Endothelial cell of umbilical vein (primary cell): ENCODE measurements at regions not wholly inside any gene's neighbourhood (a gene's known extent, or its start where the extent isn't known, plus 50 kb on each side); places are given as distances from the start of the nearest gene placed in this dataset.

Source experiments
- BruUV-seq: library from RNA; stranded (reverse); fragments of 400-500 nt; replicated peaks from 2 replicates; lab custom pipeline; 2021; lab: Mats Ljungman, UMichigan
- CTCF ChIA-PET: fragments of 300-600, 350-600 bp; sonication (Branson Sonifier 250); formaldehyde crosslinking; loops from one replicate; lab custom pipeline; 2021; ENCODE audit warnings: antibody characterized with exemption, inconsistent platforms; lab: Charles Lee
- POLR2A ChIA-PET: fragments of 300-600, 350-600 bp; sonication (Branson Sonifier 250); formaldehyde crosslinking; loops from one replicate; lab custom pipeline; 2021; ENCODE audit warnings: antibody characterized with exemption, inconsistent platforms; lab: Charles Lee
- DNase-seq: peaks from one replicate; pipeline ENCODE4 v3.0.0-alpha.2; 2011; ENCODE audit warnings: low read depth, low spot score
- FAIRE-seq: peaks from 2 replicates; lab custom pipeline; 2011; peaks lifted over from hg19 to GRCh38; lab: Jason Lieb, UNC
- H2AFZ ChIP-seq: 2 replicates; pipeline ENCODE4 v1.6.0; 2012; ENCODE audit warnings: low read depth, low read length, control low read depth, inconsistent platforms
- H3K27ac ChIP-seq: 2 replicates; pipeline ENCODE4 v1.5.1; 2011; ENCODE audit warnings: low read depth, mild to moderate bottlenecking, control low read depth, low read length, moderate library complexity; ENCODE audit not compliant: insufficient read depth
- H3K27me3 ChIP-seq, 2 experiments: 2 replicates each; pipeline versions ENCODE4 v1.6.0 to v1.6.1; 2011; ENCODE audit warnings: low read length in 2 of 2, mixed read lengths in 1 of 2; ENCODE audit not compliant: control insufficient read depth in 2 of 2, insufficient read depth in 2 of 2
- H3K36me3 ChIP-seq, 2 experiments: 2 replicates in 1 of 2; 3 replicates in 1 of 2; pipeline ENCODE4 v1.5.1; 2011; ENCODE audit warnings: low read length in 2 of 2, mild to moderate bottlenecking in 1 of 2, moderate library complexity in 1 of 2; ENCODE audit not compliant: control insufficient read depth in 2 of 2, insufficient read depth in 2 of 2; ENCODE audit errors: extremely low read depth in 1 of 2
- H3K4me1 ChIP-seq: 3 replicates; pipeline ENCODE4 v1.5.1; 2011; ENCODE audit warnings: mild to moderate bottlenecking, low read length; ENCODE audit not compliant: control insufficient read depth, insufficient read depth; ENCODE audit errors: extremely low read depth
- H3K4me2 ChIP-seq: 2 replicates; pipeline ENCODE4 v1.6.1; 2011; ENCODE audit warnings: low read length, control low read depth, mixed read lengths; ENCODE audit not compliant: insufficient read depth
- H3K4me3 ChIP-seq, 3 experiments: fragments of 200-600 bp in 1 of 3; sonication (generic), shearing (Covaris generic) in 1 of 3; replicated peaks in 1 of 3; 2 replicates each; pipeline ENCODE4 v1.5.1; 2011 to 2016; ENCODE audit warnings: control low read depth in 3 of 3, low read length in 3 of 3, mild to moderate bottlenecking in 2 of 3, inconsistent platforms in 1 of 3, low read depth in 1 of 3, moderate library complexity in 1 of 3; ENCODE audit not compliant: insufficient read depth in 1 of 3
- H3K79me2 ChIP-seq: 2 replicates; pipeline ENCODE4 v1.6.0; 2012; ENCODE audit warnings: low read length, inconsistent platforms; ENCODE audit not compliant: control insufficient read depth, insufficient read depth
- H3K9ac ChIP-seq: replicated peaks from 2 replicates; pipeline ENCODE3; 2011; ENCODE audit warnings: low read length, control low read depth; ENCODE audit not compliant: insufficient read depth; ENCODE audit errors: extremely low read depth
- H3K9me1 ChIP-seq: replicated peaks from 3 replicates; pipeline ENCODE4 v1.6.0; 2011; ENCODE audit warnings: mild to moderate bottlenecking, low read length; ENCODE audit not compliant: control insufficient read depth, insufficient read depth; ENCODE audit errors: extremely low read depth
- H3K9me3 ChIP-seq: replicated peaks from 2 replicates; pipeline ENCODE4 v1.5.1; 2012; ENCODE audit warnings: low read length, inconsistent platforms; ENCODE audit not compliant: control insufficient read depth, insufficient read depth
- H4K20me1 ChIP-seq: replicated peaks from 2 replicates; pipeline ENCODE3; 2011; ENCODE audit warnings: mild to moderate bottlenecking, low read length; ENCODE audit not compliant: control insufficient read depth, insufficient read depth; ENCODE audit errors: extremely low read depth
- EZH2 ChIP-seq: IDR thresholded peaks from 2 replicates; pipeline ENCODE4 v1.6.1; 2012; ENCODE audit warnings: borderline replicate concordance, low read depth, mild to moderate bottlenecking, moderate library complexity, low read length, inconsistent platforms; ENCODE audit not compliant: severe bottlenecking
- FOS ChIP-seq: IDR thresholded peaks from 2 replicates; pipeline ENCODE4 v1.6.1; 2011; ENCODE audit warnings: mild to moderate bottlenecking, low read length, moderate library complexity, borderline replicate concordance; ENCODE audit not compliant: insufficient read depth
- GATA2 ChIP-seq: IDR thresholded peaks from 2 replicates; pipeline ENCODE4 v1.7.0; 2011; ENCODE audit warnings: low read depth, mild to moderate bottlenecking, moderate library complexity, mixed read lengths, low read length; ENCODE audit not compliant: insufficient read length, insufficient read depth
- JUN ChIP-seq: IDR thresholded peaks from 2 replicates; pipeline ENCODE4 v1.6.1; 2011; ENCODE audit warnings: borderline replicate concordance, low read depth; ENCODE audit not compliant: insufficient read length, insufficient read depth
- MYC ChIP-seq: IDR thresholded peaks from one replicate; pipeline ENCODE4 v1.6.1; 2011; ENCODE audit warnings: mild to moderate bottlenecking, low read depth, low read length
- POLR2A ChIP-seq: IDR thresholded peaks from 2 replicates; pipeline ENCODE4 v1.6.1; 2012; ENCODE audit warnings: low read depth, mild to moderate bottlenecking, control low read depth, low read length
- POLR2AphosphoS5 ChIP-seq: IDR thresholded peaks from 2 replicates; pipeline ENCODE4 v1.6.1; 2012; ENCODE audit warnings: low read depth, mild to moderate bottlenecking, control low read depth, low read length, moderate library complexity; ENCODE audit not compliant: insufficient read depth
- dilution Hi-C: fragments of 300-500 bp; cut with MboI; formaldehyde crosslinking; loops from one replicate; pipeline ENCODE4 v1.15.0; 2019; ENCODE audit warnings: low sequenced_read_pairs; ENCODE audit not compliant: extremely low pct_ligation_motif_present
- intact Hi-C: fragments of 100-400 bp; cut with micrococcal nuclease; formaldehyde crosslinking; loops from one replicate; pipeline ENCODE4 v1.10.0; 2022
- TF ChIP-seq, protein P1 (sequence below): IDR thresholded peaks from 2 replicates; pipeline ENCODE4 v1.6.1; 2011; ENCODE audit not compliant: insufficient read depth, insufficient read length
- TF ChIP-seq, protein P2 (sequence below), 2 donors: IDR thresholded peaks; 1 replicate in 1 of 2; 2 replicates in 1 of 2; pipeline ENCODE4 v1.5.1; 2011; ENCODE audit warnings: low read length in 2 of 2, mild to moderate bottlenecking in 2 of 2, moderate library complexity in 2 of 2, control low read depth in 1 of 2, inconsistent platforms in 1 of 2, low read depth in 1 of 2; ENCODE audit not compliant: insufficient read depth in 1 of 2; ENCODE audit errors: extremely low read depth in 1 of 2

DNA sequence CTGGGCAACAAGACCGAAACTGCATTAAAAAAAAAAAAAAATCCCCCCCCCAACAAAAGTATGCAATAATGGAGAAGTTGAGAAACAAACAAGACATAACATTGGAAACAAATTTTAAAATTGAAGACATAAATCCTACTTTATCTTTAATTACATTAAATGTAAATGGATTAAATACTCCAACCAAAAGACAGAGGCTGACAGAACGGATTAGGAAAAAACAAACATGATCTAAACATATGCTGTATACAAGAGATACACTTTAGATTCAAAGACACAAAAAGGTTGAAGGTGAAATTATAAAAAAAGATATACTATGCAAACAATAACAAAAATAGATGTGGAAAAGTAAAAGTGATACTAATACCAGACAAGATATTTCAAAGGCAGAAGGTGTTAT, 350.8 kb upstream of the RGPD4 start:
- H3K27me3 ChIP-seq: no peaks in the 10 kb centered on the region
- dilution Hi-C loops (no loop called here), intact Hi-C loops (no loop called here)
- no peak overlapping the region for H3K4me2 ChIP-seq
- no peak overlapping the region for H3K9ac ChIP-seq
- no peak for DNase-seq
- TF ChIP-seq FOS (no peak), POLR2AphosphoS5 (no peak), EZH2 (no peak), GATA2 (no peak), JUN (no peak), MYC (no peak), POLR2A (no peak)
- TF ChIP-seq, protein P1, sequence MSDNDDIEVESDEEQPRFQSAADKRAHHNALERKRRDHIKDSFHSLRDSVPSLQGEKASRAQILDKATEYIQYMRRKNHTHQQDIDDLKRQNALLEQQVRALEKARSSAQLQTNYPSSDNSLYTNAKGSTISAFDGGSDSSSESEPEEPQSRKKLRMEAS: no peak
- TF ChIP-seq, protein P2, sequence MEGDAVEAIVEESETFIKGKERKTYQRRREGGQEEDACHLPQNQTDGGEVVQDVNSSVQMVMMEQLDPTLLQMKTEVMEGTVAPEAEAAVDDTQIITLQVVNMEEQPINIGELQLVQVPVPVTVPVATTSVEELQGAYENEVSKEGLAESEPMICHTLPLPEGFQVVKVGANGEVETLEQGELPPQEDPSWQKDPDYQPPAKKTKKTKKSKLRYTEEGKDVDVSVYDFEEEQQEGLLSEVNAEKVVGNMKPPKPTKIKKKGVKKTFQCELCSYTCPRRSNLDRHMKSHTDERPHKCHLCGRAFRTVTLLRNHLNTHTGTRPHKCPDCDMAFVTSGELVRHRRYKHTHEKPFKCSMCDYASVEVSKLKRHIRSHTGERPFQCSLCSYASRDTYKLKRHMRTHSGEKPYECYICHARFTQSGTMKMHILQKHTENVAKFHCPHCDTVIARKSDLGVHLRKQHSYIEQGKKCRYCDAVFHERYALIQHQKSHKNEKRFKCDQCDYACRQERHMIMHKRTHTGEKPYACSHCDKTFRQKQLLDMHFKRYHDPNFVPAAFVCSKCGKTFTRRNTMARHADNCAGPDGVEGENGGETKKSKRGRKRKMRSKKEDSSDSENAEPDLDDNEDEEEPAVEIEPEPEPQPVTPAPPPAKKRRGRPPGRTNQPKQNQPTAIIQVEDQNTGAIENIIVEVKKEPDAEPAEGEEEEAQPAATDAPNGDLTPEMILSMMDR (IDR thresholded peaks at IDR 0.05; ENCODE audit: extremely low read depth in 1 of 2, insufficient read depth in 1 of 2, low read depth in 1 of 2, low read length in 2 of 2): no peak
- no peaks in the 10 kb centered on the region for H3K4me1 ChIP-seq
- H3K36me3 ChIP-seq: no peaks in the 10 kb centered on the region
- no peaks in the 10 kb centered on the region for H4K20me1 ChIP-seq
- H3K79me2 ChIP-seq: no peaks in the 10 kb centered on the region
- no peak overlapping the region for H3K4me3 ChIP-seq
- FAIRE-seq: no peak
- H2AFZ ChIP-seq: no peak overlapping the region
- H3K9me1 ChIP-seq: no peaks in the 10 kb centered on the region
- POLR2A ChIA-PET: no interaction called here
- CTCF ChIA-PET: no interaction called here
- no peak overlapping the region for H3K27ac ChIP-seq
- H3K9me3 ChIP-seq: no peaks in the 10 kb centered on the region
- no TSS peak for BruUV-seq
